ENCODE measurements at regions not wholly inside any gene's neighbourhood (a gene's known extent, or its start where the extent isn't known, plus 50 kb on each side); places are given as distances from the start of the nearest gene placed in this dataset.

DNA sequence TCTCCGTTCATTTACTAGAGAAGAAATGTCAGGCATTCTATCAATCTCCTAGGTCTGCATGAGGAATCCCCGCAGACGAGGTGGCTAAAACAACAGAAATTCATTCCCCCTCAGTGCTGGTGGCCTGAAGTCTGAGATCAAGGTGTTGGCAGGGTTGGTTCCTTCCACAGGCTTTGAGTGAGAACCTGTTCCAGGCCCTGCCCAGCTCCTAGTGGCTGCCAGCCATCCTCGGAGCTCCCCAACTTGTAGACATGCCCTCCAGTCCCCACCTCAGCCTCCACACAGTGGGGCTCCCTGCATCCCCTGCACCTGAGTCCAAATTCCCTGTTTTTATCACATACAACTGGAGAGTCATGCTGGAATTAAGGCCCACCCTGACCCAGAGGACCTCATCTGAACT is 145.3 kb upstream of the ALKAL2 start:
- peaks cover 0 to 6% (median 3%) of the 10 kb centered on the region in 4 experiments; a peak in 2 of 7 replicates for H3K4me1 ChIP-seq (replicated peaks in 1 of 4; ENCODE audit: control insufficient read depth in 3 of 4, insufficient read depth in 4 of 4, low read length in 3 of 4)
- no peak overlapping the region for H2AK5ac ChIP-seq (ENCODE audit: low read depth, low read length)
- H4K8ac ChIP-seq (ENCODE audit: extremely low read depth, insufficient read depth, low read length) = no peak overlapping the region
- H3K56ac ChIP-seq (replicated peaks; ENCODE audit: insufficient read length, low read depth, low read length) = no peak overlapping the region
- no peak overlapping the region for H4K91ac ChIP-seq (replicated peaks; ENCODE audit: insufficient read length, low read length)
- ChIA-PET POLR2A (ENCODE audit: partially characterized antibody) (no interaction called here), CTCF (ENCODE audit: partially characterized antibody) (no interaction called here)
- no peak overlapping the region for H3K4me3 ChIP-seq (ENCODE audit: extremely low read depth in 1 of 4, insufficient read depth in 2 of 4, low read depth in 3 of 4, low read length in 4 of 4)
- no peak overlapping the region for H3K18ac ChIP-seq (ENCODE audit: extremely low read depth, low read length)
- no peak overlapping the region for H2BK15ac ChIP-seq (ENCODE audit: low read length)
- no peak overlapping the region for H3K4ac ChIP-seq (replicated peaks; ENCODE audit: insufficient read length, low read depth, low read length)
- peak overlapping the region; percentile 26; the same call in 1 of the 2 replicates for H2AFZ ChIP-seq (ENCODE audit: low read length)
- no peak overlapping the region for H2BK120ac ChIP-seq (replicated peaks; ENCODE audit: low read depth, low read length)
- H3K36me3 ChIP-seq (ENCODE audit: control insufficient read depth in 2 of 4, insufficient read depth in 4 of 4, low read length in 3 of 4) = no peaks in the 10 kb centered on the region
- H3K23me2 ChIP-seq (ENCODE audit: low read depth, low read length) = no peaks in the 10 kb centered on the region
- H3K27me3 ChIP-seq (replicated peaks in 1 of 4; ENCODE audit: control insufficient read depth in 3 of 4, extremely low read depth in 1 of 4, insufficient read depth in 3 of 4, low read length in 3 of 4) = no peaks in the 10 kb centered on the region
- H2BK12ac ChIP-seq (ENCODE audit: low read depth, low read length) = peak overlapping the region; percentile 31; the same call in 1 of the 2 replicates
- H3K79me2 ChIP-seq (ENCODE audit: control insufficient read depth in 1 of 2, insufficient read depth in 2 of 2, low read length in 2 of 2) = no peaks in the 10 kb centered on the region
- no peak overlapping the region for H4K5ac ChIP-seq (ENCODE audit: insufficient read length, low read depth, low read length)
- FAIRE-seq (no peak), DNase-seq (ENCODE audit: low read depth in 1 of 2, low spot score in 2 of 2) (no peak)
- H3K4me2 ChIP-seq (ENCODE audit: insufficient read depth in 1 of 2, low read depth in 2 of 2, low read length in 2 of 2) = no peak overlapping the region
- 82% methylated on average over 4 of the region's 4 CpGs; no CpG with 5 or more reads in 1 of the 2 experiments for WGBS, 2 experiments (ENCODE audit: extremely low coverage in 1 of 2, insufficient coverage in 1 of 2, insufficient read length in 1 of 2, insufficient replicate concordance in 2 of 2, low coverage in 1 of 2, low lambda C conversion rate in 2 of 2, missing lambda C conversion rate in 1 of 2)
- no peaks in the 10 kb centered on the region for H3K79me1 ChIP-seq (ENCODE audit: low read depth, low read length)
- peaks cover 0 to 2% of the 10 kb centered on the region in 2 experiments for H4K20me1 ChIP-seq (replicated peaks in 1 of 2; ENCODE audit: control insufficient read depth in 1 of 2, insufficient read depth in 2 of 2, low read length in 2 of 2)
- no peak overlapping the region for H2BK5ac ChIP-seq (ENCODE audit: low read depth, low read length)
- no peaks in the 10 kb centered on the region for H3K9me3 ChIP-seq (ENCODE audit: insufficient read depth in 2 of 2, low read depth in 1 of 2, low read length in 1 of 2)
- no peak overlapping the region for H3K27ac ChIP-seq (ENCODE audit: low read depth, low read length)
- no peak overlapping the region for H3K23ac ChIP-seq (ENCODE audit: insufficient read length)
- no peak overlapping the region for H3K9ac ChIP-seq (replicated peaks in 1 of 4; ENCODE audit: extremely low read depth in 1 of 4, low read depth in 3 of 4, low read length in 3 of 4)
- no peak overlapping the region for H2BK20ac ChIP-seq (ENCODE audit: low read length)
- no peak overlapping the region for H3K14ac ChIP-seq (ENCODE audit: insufficient read length)
- TF ChIP-seq SAP30 (IDR thresholded peaks at IDR 0.05; ENCODE audit: insufficient read depth, insufficient replicate concordance, low read length) (no peak), GTF2F1 (IDR thresholded peaks at IDR 0.05; ENCODE audit: borderline replicate concordance, low read depth, low read length) (no peak), JUN (IDR thresholded peaks at IDR 0.05; ENCODE audit: low read depth, low read length) (no peak), HDAC2 (IDR thresholded peaks at IDR 0.05; ENCODE audit: borderline replicate concordance in 1 of 2, low read depth in 2 of 2, low read length in 2 of 2) (no peak), TEAD4 (IDR thresholded peaks at IDR 0.05; ENCODE audit: low read depth, low read length) (no peak)
- TF ChIP-seq, protein P1, sequence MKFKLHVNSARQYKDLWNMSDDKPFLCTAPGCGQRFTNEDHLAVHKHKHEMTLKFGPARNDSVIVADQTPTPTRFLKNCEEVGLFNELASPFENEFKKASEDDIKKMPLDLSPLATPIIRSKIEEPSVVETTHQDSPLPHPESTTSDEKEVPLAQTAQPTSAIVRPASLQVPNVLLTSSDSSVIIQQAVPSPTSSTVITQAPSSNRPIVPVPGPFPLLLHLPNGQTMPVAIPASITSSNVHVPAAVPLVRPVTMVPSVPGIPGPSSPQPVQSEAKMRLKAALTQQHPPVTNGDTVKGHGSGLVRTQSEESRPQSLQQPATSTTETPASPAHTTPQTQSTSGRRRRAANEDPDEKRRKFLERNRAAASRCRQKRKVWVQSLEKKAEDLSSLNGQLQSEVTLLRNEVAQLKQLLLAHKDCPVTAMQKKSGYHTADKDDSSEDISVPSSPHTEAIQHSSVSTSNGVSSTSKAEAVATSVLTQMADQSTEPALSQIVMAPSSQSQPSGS (IDR thresholded peaks at IDR 0.05; ENCODE audit: low read length) = no peak
- TF ChIP-seq, protein P2, sequence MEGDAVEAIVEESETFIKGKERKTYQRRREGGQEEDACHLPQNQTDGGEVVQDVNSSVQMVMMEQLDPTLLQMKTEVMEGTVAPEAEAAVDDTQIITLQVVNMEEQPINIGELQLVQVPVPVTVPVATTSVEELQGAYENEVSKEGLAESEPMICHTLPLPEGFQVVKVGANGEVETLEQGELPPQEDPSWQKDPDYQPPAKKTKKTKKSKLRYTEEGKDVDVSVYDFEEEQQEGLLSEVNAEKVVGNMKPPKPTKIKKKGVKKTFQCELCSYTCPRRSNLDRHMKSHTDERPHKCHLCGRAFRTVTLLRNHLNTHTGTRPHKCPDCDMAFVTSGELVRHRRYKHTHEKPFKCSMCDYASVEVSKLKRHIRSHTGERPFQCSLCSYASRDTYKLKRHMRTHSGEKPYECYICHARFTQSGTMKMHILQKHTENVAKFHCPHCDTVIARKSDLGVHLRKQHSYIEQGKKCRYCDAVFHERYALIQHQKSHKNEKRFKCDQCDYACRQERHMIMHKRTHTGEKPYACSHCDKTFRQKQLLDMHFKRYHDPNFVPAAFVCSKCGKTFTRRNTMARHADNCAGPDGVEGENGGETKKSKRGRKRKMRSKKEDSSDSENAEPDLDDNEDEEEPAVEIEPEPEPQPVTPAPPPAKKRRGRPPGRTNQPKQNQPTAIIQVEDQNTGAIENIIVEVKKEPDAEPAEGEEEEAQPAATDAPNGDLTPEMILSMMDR (IDR thresholded peaks at IDR 0.05; ENCODE audit: control extremely low read depth in 1 of 3, insufficient read depth in 1 of 3, low read depth in 1 of 3, low read length in 3 of 3) = no peak
